IPS-NIHi11 (cell line): ENCODE measurements at regions not wholly inside any gene's neighbourhood (a gene's known extent, or its start where the extent isn't known, plus 50 kb on each side); places are given as distances from the start of the nearest gene placed in this dataset.
"Not testable (repeated sequence)": the region's sequence is repeated elsewhere in the genome, so short reads cannot be mapped to it uniquely, and the experiment has no call there.

Experiments
- DNase-seq: peaks from one replicate; pipeline ENCODE4 v3.0.0; 2012; ENCODE audit warnings: mixed read lengths, low spot score

DNA sequence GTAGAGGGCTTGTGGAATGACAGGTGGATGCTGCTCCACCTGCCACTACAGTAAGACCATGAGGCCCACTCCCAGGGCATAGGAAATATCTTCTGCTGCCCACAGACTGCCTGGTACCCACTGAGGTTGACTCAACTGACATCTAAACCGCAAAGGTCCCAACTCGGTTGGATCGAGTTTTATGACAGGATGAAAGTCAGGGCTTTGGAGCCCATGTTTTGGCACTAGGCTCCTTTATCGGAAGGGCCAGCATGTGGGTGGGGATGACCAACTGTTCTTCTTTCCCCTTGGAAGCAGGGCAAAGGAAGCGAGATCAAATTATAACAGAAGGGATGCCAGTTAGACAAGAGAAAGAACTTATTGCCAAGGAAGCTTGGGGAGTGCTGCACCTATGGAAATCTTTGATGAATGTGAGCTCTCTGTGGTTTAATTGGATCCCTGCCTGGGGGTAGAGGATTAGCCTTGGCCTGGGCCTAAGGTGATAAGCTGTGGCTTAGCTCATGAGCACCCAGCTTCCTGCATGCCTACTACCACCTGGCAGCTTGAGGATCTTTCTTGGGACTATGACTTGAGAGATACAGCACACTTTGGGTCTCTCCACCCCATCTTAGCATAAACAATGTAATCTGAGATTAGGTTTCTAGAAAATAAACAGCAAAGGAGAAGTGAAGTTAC, 121.8 kb downstream of the KCNA5 start:
- no peak for DNase-seq

DNA sequence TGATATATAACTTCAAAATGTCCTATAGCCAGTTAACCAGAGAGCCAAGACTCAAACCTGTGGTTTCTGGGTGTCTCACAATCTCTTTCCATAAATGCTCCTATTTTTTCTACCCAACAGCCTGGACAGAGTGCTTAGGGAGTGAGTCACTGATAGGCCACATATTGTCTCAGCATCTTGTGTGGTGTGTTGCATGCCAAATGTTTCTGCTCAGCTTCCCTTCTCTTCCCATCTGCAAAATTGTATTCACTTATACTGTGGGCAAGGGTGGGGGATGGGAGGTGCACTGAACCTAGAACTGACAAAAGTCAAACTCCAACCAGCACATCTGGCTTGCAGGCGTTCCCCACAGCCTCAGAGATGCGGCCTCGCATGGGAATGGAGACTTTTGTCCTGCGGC, 123.3 kb downstream of the KCNA5 start:
- DNase-seq = no peak

DNA sequence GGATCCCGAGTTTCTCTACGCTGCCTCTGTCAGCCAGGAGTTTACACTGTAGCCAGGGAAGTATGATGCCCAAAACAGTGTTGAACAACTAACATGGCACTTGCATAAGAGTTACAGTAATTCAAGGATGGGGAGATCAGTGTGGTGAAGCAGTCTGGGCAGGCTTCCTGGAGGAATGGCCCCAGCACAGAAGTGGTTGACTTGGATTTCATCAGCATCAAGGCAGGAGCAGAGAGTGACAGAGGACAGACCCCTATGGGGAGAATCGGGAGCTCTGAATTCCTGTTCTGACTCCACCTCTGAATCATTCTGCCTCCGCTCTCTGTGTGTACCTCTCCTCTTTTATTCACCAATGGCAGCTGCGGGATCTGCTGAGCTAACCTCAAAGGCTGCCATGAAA, 124.5 kb downstream of the KCNA5 start:
- no peak for DNase-seq

DNA sequence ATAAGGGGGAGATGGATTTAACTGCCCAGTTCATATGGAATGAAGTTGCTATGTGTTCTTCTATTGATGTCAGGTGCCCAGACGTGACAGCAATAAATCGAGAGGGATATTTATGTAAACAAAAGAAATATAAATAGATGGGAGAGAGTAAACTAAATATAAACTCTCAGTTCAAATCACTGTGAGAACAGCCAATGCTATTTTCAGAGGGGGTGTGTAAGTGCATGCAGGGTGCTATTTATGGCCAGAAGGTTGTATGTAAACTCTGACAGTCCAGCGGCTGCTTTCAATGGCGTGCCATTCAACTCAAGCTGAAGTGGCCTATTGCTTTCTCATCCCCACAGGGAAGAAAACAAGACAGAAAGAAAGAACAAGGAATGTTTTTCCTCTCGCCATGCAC, 127.2 kb downstream of the KCNA5 start:
- DNase-seq = no peak

DNA sequence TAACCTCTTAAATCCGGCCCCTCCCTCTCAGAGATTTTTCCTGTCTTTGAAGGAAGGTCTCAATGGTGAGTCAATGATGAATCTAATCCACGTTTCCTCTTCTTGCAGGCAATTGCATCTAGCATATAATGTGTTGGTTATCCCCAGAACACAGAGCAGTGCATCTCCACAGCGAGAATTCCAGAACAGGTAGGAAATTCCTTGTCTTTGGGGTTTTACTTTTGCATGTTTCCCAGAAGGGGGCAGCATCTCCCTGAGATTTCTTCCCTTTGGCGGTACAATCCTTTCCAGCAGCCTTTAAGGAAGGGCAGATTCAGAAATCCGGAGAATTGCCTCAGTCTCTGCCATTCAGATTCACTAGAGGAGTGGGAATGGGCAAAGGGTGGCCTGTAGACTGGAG, 128.0 kb downstream of the KCNA5 start:
- peak; percentile 77 for DNase-seq

DNA sequence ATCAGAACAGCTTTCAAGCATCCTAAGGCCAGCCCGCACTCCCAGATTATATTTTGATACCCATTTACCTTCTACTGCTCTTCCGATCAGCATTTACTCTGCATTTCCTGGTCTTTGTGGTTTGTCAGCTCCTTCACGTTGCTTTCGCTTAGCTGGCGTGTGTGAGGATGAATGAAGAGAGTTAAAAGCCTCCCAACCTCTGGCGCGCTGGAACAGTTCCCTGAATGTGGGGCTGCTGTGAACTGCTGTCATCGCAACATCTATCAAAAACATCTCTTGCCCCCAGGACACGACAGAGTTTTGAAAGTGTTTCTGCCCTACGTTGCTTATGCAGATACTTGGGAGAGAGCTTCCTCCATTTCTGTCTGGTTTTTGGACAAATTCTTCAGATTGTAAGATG, 129.2 kb downstream of the KCNA5 start:
- DNase-seq = no peak

DNA sequence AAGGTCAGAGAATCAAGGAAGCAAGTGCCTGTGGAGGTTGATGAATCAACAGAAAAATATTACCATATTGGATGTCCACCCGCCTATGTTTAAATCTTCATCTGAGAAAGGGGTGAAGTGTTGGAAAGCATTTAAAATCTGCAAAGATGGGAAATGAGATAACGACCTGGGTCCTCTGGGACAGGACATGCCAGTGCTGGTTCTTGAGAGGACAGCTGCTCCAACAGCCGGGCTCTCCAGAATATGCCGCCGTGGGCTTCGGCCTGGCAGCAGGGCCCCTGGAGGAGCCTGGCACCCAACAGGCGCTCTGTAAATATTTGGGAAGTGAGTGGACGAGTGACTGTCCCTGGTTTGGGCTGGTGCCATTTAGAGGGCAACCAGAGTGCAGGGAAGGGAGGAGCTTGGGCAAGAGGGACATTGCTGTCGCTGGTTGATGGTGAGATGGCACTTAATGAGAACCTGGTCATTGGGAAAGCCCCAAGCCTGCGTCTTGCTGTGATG, 129.9 kb downstream of the KCNA5 start:
- DNase-seq = no peak

DNA sequence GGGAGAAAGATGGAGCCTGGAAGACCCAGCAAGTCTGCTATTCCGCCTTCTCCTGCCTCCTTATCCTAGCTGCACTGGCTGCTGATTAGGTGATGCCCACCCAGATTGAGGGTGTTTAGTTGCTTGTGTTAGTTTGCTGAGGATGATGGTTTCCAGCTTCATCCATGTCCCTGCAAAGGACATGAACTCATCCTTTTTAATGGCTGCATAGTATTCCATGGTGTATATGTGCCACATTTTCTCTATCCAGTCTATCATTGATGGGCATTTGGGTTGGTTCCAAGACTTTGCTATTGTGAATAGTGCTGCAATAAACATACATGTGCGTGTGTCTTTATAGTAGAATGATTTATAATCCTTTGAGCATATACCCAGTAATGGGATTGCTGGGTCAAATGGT, 131.7 kb downstream of the KCNA5 start:
- not testable (repeated sequence) for DNase-seq

DNA sequence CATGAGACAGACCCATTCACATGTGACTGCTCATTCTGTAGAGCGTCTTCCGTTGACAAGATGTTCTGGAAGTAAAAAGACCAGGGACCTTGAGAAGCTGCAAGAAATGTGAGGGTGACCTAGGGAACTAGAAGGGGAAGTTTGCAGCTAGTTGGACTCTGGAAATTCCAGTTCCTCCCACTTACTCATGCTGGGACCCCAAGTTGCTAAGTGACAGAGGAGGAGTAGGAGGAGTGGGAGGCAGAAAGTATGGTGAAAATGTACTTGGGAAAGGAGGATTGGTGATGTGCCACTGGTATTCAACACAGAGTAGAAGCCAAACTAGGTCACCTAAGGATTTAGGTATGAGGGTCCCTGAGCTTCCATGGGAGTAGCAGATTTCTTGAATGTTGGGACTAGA, 132.4 kb downstream of the KCNA5 start:
- DNase-seq = no peak

DNA sequence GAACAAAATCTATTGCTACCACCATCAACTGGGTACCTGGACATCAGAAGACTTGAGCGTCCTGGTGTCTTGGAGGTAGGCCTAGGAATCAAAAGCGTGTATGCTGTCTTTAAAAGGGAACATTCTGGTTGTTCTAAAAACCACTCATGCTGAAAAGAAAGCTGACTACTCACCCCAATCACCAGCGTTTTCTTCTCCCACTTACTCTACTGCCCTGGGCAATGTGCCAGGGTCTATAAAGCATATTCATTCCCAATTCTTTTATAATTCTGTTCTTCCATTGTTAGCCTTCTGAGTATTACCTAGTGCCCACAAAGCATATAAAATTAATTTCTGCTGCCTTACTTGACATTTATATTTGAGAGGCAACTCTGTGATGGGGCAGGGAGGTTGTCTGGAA, 133.4 kb downstream of the KCNA5 start:
- DNase-seq = no peak

DNA sequence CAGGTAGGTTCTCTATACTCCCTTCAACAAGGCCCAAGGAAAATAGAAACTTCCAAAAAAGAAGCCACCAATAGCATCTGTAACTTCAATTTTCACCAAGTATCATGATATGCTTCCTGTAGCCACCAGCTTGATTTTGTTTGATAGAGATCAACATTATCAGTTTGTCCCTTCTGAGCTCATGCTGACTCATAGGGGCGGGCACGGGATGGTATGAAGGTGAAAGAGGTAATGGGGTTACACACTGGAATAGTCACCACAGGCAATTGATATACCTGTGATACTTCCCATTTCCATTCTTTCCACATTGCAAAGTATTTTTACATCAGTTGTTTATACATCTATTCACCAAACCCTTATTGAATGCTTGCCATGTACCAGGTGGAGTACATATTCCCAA, 134.1 kb downstream of the KCNA5 start:
- DNase-seq = no peak

DNA sequence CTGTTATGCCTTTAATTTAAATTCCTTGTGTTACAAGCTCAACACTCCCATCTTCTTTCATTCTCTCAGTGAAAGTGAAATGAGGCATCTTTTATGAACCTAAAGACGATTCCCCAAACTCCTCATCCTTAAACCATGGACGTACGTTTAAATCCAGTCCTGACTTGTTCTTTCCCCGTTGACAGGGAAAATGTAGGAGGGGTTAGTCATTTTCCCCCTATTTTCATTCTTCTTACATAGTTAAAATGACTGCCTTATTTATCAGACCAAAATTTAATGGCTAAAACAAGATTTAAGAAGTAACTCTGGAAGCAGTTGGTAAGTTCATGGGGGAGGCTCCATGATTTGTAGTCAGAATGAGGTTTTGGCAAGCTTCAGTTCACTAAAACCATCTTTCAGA, 134.9 kb downstream of the KCNA5 start:
- no peak for DNase-seq

DNA sequence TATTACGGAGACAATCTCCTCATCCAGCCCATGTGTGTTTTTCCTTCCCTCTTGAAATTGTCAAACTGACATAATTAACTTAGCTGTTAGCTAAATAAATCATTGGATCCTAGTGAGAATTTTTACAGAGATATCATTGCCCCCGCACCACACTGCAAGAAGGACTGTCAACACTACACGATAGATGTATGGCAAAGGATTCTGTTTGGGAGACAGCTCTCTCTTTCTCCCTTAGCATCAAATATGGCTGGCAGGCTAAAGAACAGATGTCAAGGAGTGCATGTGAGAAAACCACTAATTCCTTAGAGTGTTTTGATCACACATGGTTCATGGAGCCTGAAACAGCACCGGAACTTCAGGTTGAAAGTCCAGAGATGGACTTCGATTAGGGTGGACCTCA, 136.8 kb downstream of the KCNA5 start:
- no peak for DNase-seq

DNA sequence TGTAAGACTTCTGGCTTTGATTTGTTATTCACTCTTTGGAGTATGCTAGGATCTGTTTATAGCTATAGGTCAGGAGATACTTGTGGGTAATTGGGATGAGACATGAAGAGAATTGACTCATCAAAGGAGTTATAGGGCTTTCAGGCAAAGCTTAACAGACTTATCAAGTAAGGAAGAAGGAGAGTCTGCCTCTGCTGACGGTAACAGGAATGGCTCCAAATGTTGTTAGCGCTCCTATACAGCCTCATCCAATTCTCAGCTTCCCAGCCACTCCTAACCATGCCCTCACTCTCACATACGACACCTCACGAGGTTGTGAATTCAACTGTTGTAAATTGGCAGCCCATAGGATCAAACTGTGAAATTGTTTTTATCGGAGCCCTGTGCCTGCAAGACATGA, 140.5 kb downstream of the KCNA5 start:
- DNase-seq = no peak

DNA sequence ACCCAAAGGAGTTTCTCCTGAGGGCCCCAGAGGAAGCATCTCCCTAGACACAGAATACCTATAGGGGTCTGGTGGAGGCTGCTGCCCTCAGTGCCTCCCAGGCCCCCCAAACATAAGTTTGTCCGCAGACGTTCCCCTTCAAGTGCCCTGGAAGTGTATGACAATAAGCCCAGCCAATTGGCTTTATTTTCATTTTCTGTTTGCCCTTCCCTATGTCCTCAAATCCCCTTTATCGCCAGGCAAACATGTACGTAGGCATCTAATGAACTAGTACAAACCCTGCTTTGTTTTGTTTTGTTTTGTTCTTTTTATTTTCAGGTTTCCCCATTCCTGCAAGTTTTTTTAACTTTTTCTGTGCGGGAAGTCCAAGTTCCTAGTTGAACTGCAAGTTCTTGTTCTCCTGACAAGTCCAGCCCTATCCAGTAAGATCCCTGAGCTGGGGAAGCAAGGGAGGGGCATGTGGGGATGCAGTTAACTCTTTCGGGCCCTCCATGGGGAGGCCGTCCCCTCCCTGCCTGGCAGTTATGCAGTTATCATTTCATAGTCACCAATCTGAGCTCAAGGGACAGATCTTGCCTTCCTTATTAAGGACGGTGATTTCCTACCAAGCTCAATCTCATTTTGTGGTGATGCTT, 141.9 kb downstream of the KCNA5 start:
- no peak for DNase-seq

DNA sequence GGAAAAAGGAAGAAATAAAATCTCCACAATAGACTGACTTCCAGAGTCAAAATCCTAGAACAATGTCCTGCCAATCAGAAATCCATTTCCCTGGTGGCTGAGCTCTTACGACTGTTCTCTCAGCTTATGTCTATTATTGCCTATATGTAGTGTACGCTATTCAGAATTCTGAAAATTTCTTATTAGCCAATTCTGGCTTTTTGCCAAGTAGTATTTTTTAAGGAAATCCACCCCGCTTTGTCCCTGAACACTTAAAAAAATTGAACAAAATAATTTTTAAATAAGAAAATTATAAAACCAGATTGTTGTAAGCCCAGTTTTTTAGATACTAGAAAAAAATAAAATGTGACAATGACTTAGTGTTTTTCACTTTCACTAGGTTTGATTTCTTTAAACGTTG, 143.0 kb downstream of the KCNA5 start:
- DNase-seq = no peak

DNA sequence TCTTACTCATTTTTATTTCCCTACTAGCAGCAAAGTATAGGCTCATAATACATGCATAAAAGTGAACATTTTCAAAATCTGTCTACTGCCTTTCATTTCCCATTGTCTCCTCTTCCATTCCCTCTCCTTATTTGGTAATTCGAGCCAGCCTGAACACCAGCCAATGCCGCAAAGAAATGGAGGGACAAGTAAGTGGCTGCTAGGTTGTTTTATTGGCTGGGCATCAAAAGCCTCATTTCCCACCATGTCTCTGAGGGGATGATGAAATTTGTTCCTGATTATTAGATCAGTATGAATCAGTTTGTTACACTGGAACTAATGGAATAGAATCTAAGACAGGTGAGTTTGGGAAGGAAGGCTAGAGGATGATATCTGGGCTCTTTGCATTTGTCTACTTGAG, 143.5 kb downstream of the KCNA5 start:
- no peak for DNase-seq

DNA sequence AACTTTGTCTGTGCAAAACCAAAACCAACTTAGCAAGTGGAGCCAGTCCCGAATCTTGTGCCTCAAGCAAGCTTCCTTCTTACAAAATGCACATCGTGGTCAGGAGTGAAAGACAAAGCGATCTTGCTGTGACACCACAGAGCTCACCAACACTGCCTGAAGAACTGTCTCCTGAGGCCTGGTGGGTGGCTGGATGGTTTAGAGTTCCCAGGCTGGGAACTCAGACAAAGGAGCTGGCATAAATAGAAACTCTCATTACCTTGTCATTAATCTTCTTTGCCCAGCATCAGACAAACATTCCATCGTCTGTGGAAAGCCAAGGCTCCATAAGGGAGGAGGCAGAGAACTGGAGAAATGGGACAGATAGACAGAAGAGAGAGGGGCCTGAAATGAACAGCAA, 144.8 kb downstream of the KCNA5 start:
- DNase-seq = no peak

DNA sequence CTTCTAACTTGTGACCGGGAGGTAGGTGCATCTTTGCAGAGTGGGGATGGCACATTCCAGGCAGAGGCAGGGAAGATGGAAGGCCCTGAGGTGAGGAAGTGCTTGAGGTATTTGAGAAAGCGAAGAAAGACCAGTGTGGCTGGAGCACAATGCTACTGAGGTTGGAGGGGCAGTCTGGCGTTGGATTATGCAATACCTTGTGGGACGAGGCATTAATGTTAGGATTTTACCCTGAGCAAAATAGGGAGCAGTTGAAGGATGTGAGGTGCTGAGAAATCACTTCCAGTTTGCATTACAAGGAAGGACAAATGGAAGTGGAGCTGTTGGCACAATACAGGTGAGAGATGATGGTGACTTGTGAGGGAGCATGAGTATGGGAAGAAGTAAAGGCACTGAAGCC, 145.5 kb downstream of the KCNA5 start:
- no peak for DNase-seq

DNA sequence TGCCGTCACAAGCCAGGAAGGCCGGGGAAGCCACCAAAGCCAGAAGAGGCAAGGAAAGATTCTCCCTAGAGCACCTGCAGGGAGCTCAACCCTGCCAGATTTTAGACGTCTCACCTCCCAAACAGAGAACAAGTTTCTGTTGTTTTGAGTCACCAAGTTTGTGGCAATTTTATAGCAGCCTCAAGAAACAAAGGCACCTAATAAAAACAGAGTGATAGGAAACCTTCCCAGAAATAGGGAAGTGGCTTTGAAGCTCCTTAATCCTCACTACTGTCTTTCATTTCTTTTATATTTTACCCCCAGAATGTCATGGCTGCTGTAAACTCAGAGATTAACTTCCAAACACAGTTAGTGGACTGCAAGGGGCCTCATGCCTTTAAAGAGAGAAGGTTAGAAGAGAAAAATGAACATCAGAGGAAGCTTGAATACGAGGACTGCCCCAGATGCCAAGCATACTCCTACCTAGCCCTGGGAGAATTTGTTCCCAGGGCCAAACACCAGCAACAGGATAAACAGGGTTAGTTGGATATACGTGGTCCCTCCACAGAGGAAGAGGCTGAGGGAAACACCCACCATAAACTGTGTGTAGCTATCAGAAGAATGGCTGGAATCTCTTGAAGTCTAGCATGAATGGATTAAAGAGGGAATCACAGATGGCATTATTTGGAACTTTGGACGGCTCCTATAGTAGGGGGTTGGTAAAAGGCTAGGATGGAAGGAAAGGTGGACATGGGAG, 148.3 kb downstream of the KCNA5 start:
- no peak for DNase-seq

DNA sequence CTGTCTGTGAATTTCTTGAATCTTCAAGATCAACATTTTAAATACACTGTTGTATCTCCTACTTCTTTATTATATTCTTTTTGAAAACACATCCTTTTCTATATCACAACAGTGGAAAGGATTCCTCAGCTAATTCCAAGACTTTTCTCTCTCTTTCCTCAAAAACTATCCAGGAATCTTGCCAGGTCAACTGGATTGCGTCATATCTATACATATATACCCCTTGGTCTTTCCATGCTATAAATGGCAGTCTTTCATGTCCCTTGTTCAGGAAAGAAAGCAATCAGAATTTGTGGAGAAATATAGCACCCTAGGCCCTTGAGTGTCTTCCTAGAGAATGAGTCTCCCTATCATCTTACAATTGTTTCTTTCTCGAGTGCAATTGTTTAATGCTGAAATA, 149.0 kb downstream of the KCNA5 start:
- no peak for DNase-seq

DNA sequence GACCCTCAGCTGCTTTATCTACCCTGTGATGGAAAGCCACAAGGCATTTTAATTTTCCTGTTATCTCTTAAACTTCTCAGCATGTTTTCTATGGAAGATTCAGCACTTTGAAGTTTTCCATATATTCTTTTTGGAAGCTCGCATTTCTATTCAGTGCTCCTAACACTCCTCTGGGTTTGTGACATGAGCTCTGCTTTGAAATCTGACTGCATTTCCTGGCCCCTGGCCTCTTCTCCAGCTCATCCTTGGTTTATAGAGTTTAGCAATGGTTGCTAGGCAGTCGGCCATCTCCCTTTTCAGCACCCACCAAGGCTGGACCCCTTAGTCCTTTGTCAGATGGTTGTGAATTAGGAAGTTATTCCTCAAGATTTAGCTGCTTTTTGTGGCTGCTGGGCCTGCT, 150.6 kb downstream of the KCNA5 start:
- no peak for DNase-seq

DNA sequence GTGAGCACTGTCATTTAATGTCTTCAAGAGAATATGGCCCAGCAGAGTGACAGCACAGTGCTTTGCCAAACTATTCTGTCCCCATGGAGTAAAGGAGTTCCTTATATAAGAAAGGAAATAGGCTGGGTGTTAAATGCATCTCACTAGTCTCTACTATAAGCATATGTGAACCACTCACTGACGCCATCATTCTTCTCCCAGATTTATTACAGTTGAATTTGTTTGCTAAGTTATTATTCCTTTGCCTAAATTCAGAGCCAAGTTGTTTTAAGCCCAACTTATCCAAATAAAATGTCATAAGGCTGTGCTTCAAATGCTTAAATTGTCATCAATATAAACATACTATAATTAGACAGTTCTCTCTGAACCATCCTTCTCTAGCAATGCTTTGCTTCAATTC, 151.6 kb downstream of the KCNA5 start:
- no peak for DNase-seq
